CD4-positive, alpha-beta memory T cell (primary cell): ENCODE measurements at regions not wholly inside any gene's neighbourhood (a gene's known extent, or its start where the extent isn't known, plus 50 kb on each side); places are given as distances from the start of the nearest gene placed in this dataset.
A peak's percentile ranks its signal among the peaks of the same experiment; 100 is the strongest.

ENCODE experiments used
- CTCF ChIA-PET: fragments of 350-600 bp; sonication (Branson Sonifier 250); formaldehyde crosslinking; loops from one replicate; lab custom pipeline; 2021; ENCODE audit warnings: inconsistent platforms; ENCODE audit not compliant: partially characterized antibody; lab: Charles Lee
- POLR2A ChIA-PET: fragments of 350-600 bp; sonication (Branson Sonifier 250); formaldehyde crosslinking; loops from one replicate; lab custom pipeline; 2021; ENCODE audit not compliant: partially characterized antibody; lab: Charles Lee
- DNase-seq, 5 donors: peaks; one replicate each; pipeline versions ENCODE4 v3.0.0 to v3.0.0-alpha.2; 2020 to 2022; ENCODE audit warnings: mixed read lengths in 1 of 5
- H3K27ac ChIP-seq: one replicate; pipeline ENCODE4 v1.7.0; 2013; ENCODE audit warnings: low read depth, low read length
- H3K27me3 ChIP-seq: 2 replicates; pipeline ENCODE4 v1.7.0; 2013; ENCODE audit warnings: mild to moderate bottlenecking, low read length, moderate library complexity; ENCODE audit not compliant: insufficient read depth
- H3K36me3 ChIP-seq: 2 replicates; pipeline ENCODE4 v1.7.0; 2013; ENCODE audit warnings: mild to moderate bottlenecking, low read length, moderate library complexity; ENCODE audit not compliant: insufficient read depth
- H3K4me1 ChIP-seq: 2 replicates; pipeline ENCODE4 v1.7.0; 2013; ENCODE audit warnings: mild to moderate bottlenecking, low read length, moderate library complexity; ENCODE audit not compliant: insufficient read depth
- H3K4me3 ChIP-seq, 2 donors: one replicate each; pipeline ENCODE4 v1.7.0; 2013; ENCODE audit warnings: low read length in 2 of 2, mild to moderate bottlenecking in 1 of 2
- H3K9me3 ChIP-seq, 2 donors: one replicate each; pipeline ENCODE4 v1.7.0; 2013; ENCODE audit warnings: low read length in 2 of 2, control low read depth in 1 of 2; ENCODE audit not compliant: control insufficient read depth in 1 of 2
- H3K27ac Mint-ChIP-seq, 7 donors: one replicate each; pipeline ENCODE4 v1.8.0; 2020 to 2021; ENCODE audit warnings: mixed read lengths in 7 of 7, mild to moderate bottlenecking in 6 of 7, inconsistent platforms in 3 of 7, moderate library complexity in 3 of 7
- H3K27me3 Mint-ChIP-seq, 2 donors: one replicate each; pipeline ENCODE4 v1.8.0; 2020 to 2021; ENCODE audit warnings: mixed read lengths in 2 of 2
- H3K36me3 Mint-ChIP-seq, 2 donors: one replicate each; pipeline ENCODE4 v1.8.0; 2020 to 2021; ENCODE audit warnings: mixed read lengths in 2 of 2, inconsistent platforms in 1 of 2, mild to moderate bottlenecking in 1 of 2
- H3K4me1 Mint-ChIP-seq, 4 donors: one replicate each; pipeline ENCODE4 v1.8.0; 2020 to 2021; ENCODE audit warnings: mixed read lengths in 4 of 4, mild to moderate bottlenecking in 1 of 4
- H3K4me3 Mint-ChIP-seq, 8 donors: one replicate each; pipeline ENCODE4 v1.8.0; 2020 to 2021; ENCODE audit warnings: mixed read lengths in 8 of 8, mild to moderate bottlenecking in 7 of 8, moderate library complexity in 6 of 8, inconsistent platforms in 3 of 8
- H3K9me3 Mint-ChIP-seq, 8 donors: one replicate each; pipeline ENCODE4 v1.8.0; 2020 to 2021; ENCODE audit warnings: mixed read lengths in 8 of 8, mild to moderate bottlenecking in 5 of 8, inconsistent platforms in 3 of 8, moderate library complexity in 1 of 8
- intact Hi-C: fragments of 100-400 bp; cut with micrococcal nuclease; formaldehyde crosslinking; loops from one replicate; pipeline ENCODE4 v1.15.1; 2023

- CTCF ChIA-PET: no interaction called here
- Mint-ChIP-seq H3K4me1 (peaks cover 62 to 80% (median 71%) of the 10 kb centered on the region in 4 donors), H3K4me3 (peak overlapping the region; percentile 74 to 89 (median 86)), H3K36me3 (peaks cover 0 to 1% of the 10 kb centered on the region in 2 donors), H3K9me3 (no peaks in the 10 kb centered on the region), H3K27me3 (no peaks in the 10 kb centered on the region), H3K27ac (peak overlapping the region; percentile 84 to 95 (median 91))
- intact Hi-C loops: loop anchor here (5.0 kb wide), 4 partner anchors 87 to 547 kb away; partner anchors contain the start of gene TDP1
- H3K36me3 ChIP-seq: no peaks in the 10 kb centered on the region
- H3K27ac ChIP-seq: peak overlapping the region; percentile 46
- no peaks in the 10 kb centered on the region for H3K9me3 ChIP-seq
- peaks cover 67% of the 10 kb centered on the region for H3K4me1 ChIP-seq
- no peaks in the 10 kb centered on the region for H3K27me3 ChIP-seq
- POLR2A ChIA-PET: interaction anchor here (1.3 to 2.3 kb wide), 4 partner anchors 17 to 105 kb away, joined by 4 to 15 read pairs (median 5); no protein-coding TSS in a partner anchor
- H3K4me3 ChIP-seq: peak overlapping the region; percentile 4 to 52
- peak in 4 of 5 donors; percentile 33 to 40 (median 38) for DNase-seq
These were observed 229.9 kb downstream of the EFCAB11 start for GRCh38 chr14:89724628-89724960.

GRCh38 chr14:89723930-89724627 lies 230.5 kb downstream of the EFCAB11 start:
- H3K27ac ChIP-seq: peak overlapping the region; percentile 46
- no peaks in the 10 kb centered on the region for H3K9me3 ChIP-seq
- H3K36me3 ChIP-seq: no peaks in the 10 kb centered on the region
- H3K4me1 ChIP-seq: peaks cover 72% of the 10 kb centered on the region
- H3K36me3 Mint-ChIP-seq: peaks cover 0 to 1% of the 10 kb centered on the region in 2 donors
- peak overlapping the region; percentile 74 to 89 (median 86) for H3K4me3 Mint-ChIP-seq
- peaks cover 0 to 2% (median 0%) of the 10 kb centered on the region in 8 donors for H3K9me3 Mint-ChIP-seq
- H3K27me3 ChIP-seq: no peaks in the 10 kb centered on the region
- H3K4me1 Mint-ChIP-seq: peaks cover 64 to 85% (median 75%) of the 10 kb centered on the region in 4 donors
- peak overlapping the region; percentile 84 to 95 (median 91) for H3K27ac Mint-ChIP-seq
- no peaks in the 10 kb centered on the region for H3K27me3 Mint-ChIP-seq
- CTCF ChIA-PET: no interaction called here
- no peak for DNase-seq
- H3K4me3 ChIP-seq: peak overlapping the region in 1 of 2 donors; percentile 52
- intact Hi-C loops: loop anchor here (5.0 kb wide), 4 partner anchors 87 to 547 kb away; partner anchors contain the start of gene TDP1
- POLR2A ChIA-PET: interaction anchor here (1.0 to 2.3 kb wide), 5 partner anchors 16 to 683 kb away, joined by 3 to 15 read pairs (median 4); no protein-coding TSS in a partner anchor

- Histone ChIP-seq H3K27me3 (no peaks in the 10 kb centered on the region), H3K4me1 (peaks cover 88% of the 10 kb centered on the region), H3K27ac (peak overlapping the region; percentile 67), H3K4me3 (peak overlapping the region in 1 of 2 donors; percentile 2), H3K9me3 (no peaks in the 10 kb centered on the region), H3K36me3 (no peaks in the 10 kb centered on the region)
- peaks cover 70 to 96% (median 83%) of the 10 kb centered on the region in 4 donors for H3K4me1 Mint-ChIP-seq
- CTCF ChIA-PET: interaction anchor here (0.9 to 2.9 kb wide), 11 partner anchors 19 to 545 kb away, joined by 3 to 32 read pairs (median 7); no protein-coding TSS in a partner anchor
- intact Hi-C loops: loop anchor here (1.0 to 5.0 kb wide), 8 partner anchors 21 to 545 kb away; partner anchors contain the start of genes FOXN3 and TDP1
- POLR2A ChIA-PET: interaction anchor here (0.7 to 3.5 kb wide), 16 partner anchors 14 to 662 kb away, joined by 3 to 92 read pairs (median 6); partner anchors contain the start of gene TDP1
- H3K4me3 Mint-ChIP-seq: peak overlapping the region in 7 of 8 donors; percentile 49 to 82 (median 70)
- no peak for DNase-seq
- H3K36me3 Mint-ChIP-seq: peaks cover 0 to 1% of the 10 kb centered on the region in 2 donors
- peak overlapping the region; percentile 87 to 98 (median 95) for H3K27ac Mint-ChIP-seq
- H3K27me3 Mint-ChIP-seq: no peaks in the 10 kb centered on the region
- peaks cover 0 to 4% (median 0%) of the 10 kb centered on the region in 8 donors for H3K9me3 Mint-ChIP-seq
These were observed 232.6 kb downstream of the EFCAB11 start for GRCh38 chr14:89721956-89722355.

GRCh38 chr14:89720741-89721729 lies 233.5 kb downstream of the EFCAB11 start:
- DNase-seq: peak; percentile 85 to 88 (median 86)
- Histone ChIP-seq H3K4me3 (peak overlapping the region; percentile 2 to 39), H3K36me3 (no peaks in the 10 kb centered on the region), H3K4me1 (peaks cover 85% of the 10 kb centered on the region), H3K9me3 (no peaks in the 10 kb centered on the region), H3K27ac (peak overlapping the region; percentile 67), H3K27me3 (no peaks in the 10 kb centered on the region)
- POLR2A ChIA-PET: interaction anchor here (0.6 to 3.5 kb wide), 28 partner anchors 9 to 663 kb away, joined by 3 to 92 read pairs (median 5); partner anchors contain the start of gene TDP1
- H3K27ac Mint-ChIP-seq: peak overlapping the region; percentile 87 to 98 (median 95)
- CTCF ChIA-PET: interaction anchor here (0.7 to 2.9 kb wide), 20 partner anchors 9 to 544 kb away, joined by 3 to 32 read pairs (median 6); no protein-coding TSS in a partner anchor
- intact Hi-C loops: loop anchor here (1.0 to 5.0 kb wide), 9 partner anchors 20 to 544 kb away; partner anchors contain the start of genes FOXN3 and TDP1
- no peaks in the 10 kb centered on the region for H3K27me3 Mint-ChIP-seq
- H3K36me3 Mint-ChIP-seq: peaks cover 0 to 1% of the 10 kb centered on the region in 2 donors
- H3K4me3 Mint-ChIP-seq: peak overlapping the region; percentile 49 to 82 (median 77)
- H3K4me1 Mint-ChIP-seq: peaks cover 70 to 87% (median 78%) of the 10 kb centered on the region in 4 donors
- H3K9me3 Mint-ChIP-seq: peaks cover 0 to 4% (median 0%) of the 10 kb centered on the region in 8 donors

- Histone ChIP-seq H3K4me3 (peak overlapping the region in 1 of 2 donors; percentile 39), H3K36me3 (no peaks in the 10 kb centered on the region), H3K27me3 (no peaks in the 10 kb centered on the region), H3K9me3 (no peaks in the 10 kb centered on the region), H3K4me1 (peaks cover 77% of the 10 kb centered on the region), H3K27ac (peak overlapping the region; percentile 67)
- H3K27me3 Mint-ChIP-seq: no peaks in the 10 kb centered on the region
- CTCF ChIA-PET: interaction anchor here (0.9 to 2.9 kb wide), 15 partner anchors 8 to 543 kb away, joined by 3 to 32 read pairs (median 6); no protein-coding TSS in a partner anchor
- peak overlapping the region; percentile 87 to 98 (median 95) for H3K27ac Mint-ChIP-seq
- peaks cover 1% of the 10 kb centered on the region in 2 donors for H3K36me3 Mint-ChIP-seq
- intact Hi-C loops: loop anchor here (1.0 to 5.0 kb wide), 7 partner anchors 47 to 543 kb away; partner anchors contain the start of genes FOXN3 and TDP1
- DNase-seq: peak in 4 of 5 donors; percentile 33 to 40 (median 36)
- H3K4me1 Mint-ChIP-seq: peaks cover 66 to 87% (median 76%) of the 10 kb centered on the region in 4 donors
- POLR2A ChIA-PET: interaction anchor here (0.6 to 3.5 kb wide), 21 partner anchors 8 to 664 kb away, joined by 3 to 92 read pairs (median 6); no protein-coding TSS in a partner anchor
- H3K9me3 Mint-ChIP-seq: peaks cover 0 to 4% (median 0%) of the 10 kb centered on the region in 8 donors
- peak overlapping the region in 7 of 8 donors; percentile 69 to 82 (median 77) for H3K4me3 Mint-ChIP-seq
These were observed 234.3 kb downstream of the EFCAB11 start for GRCh38 chr14:89720076-89720687.
